Spleen (tissue), 7 donors: ENCODE measurements at regions not wholly inside any gene's neighbourhood (a gene's known extent, or its start where the extent isn't known, plus 50 kb on each side); places are given as distances from the start of the nearest gene placed in this dataset.

Experiments used
- CTCF ChIP-seq, 11 experiments: fragments of 200-600 bp in 7 of 11; fragments of 450-650 bp in 4 of 11; sonication (generic) in 4 of 11; IDR thresholded peaks in 8 of 11; conservative IDR thresholded peaks in 3 of 11; 1 replicate in 7 of 11; 2 replicates in 4 of 11; pipeline versions ENCODE4 v1.4.0 to v1.8.0; 2016 to 2021; ENCODE audit warnings: antibody characterized with exemption in 11 of 11, inconsistent platforms in 4 of 11, mild to moderate bottlenecking in 1 of 11
- POLR2A ChIP-seq, 3 donors: fragments of 450-650 bp; IDR thresholded peaks; one replicate each; pipeline ENCODE4 v1.5.1; 2017; ENCODE audit warnings: antibody characterized with exemption in 3 of 3, mild to moderate bottlenecking in 1 of 3
- donor health status: DM: no; HTN: no; CAD: no; lungs with moderate emphysema.
- donor health status: DM: no; HTN: no; CAD: no.
- donor health status: DM: no; HTN: no; CAD: no.

GRCh38 chr9:108244686-108245085, 611.1 kb downstream of the ACTL7B start:
- TF ChIP-seq CTCF (IDR thresholded peaks at IDR 0.05 in 8 of 11, conservative IDR thresholded peaks at IDR 0.05 in 3 of 11) (no peak), POLR2A (IDR thresholded peaks at IDR 0.05) (no peak)
